ENCODE measurements at regions not wholly inside any gene's neighbourhood (a gene's known extent, or its start where the extent isn't known, plus 50 kb on each side); places are given as distances from the start of the nearest gene placed in this dataset.

DNA sequence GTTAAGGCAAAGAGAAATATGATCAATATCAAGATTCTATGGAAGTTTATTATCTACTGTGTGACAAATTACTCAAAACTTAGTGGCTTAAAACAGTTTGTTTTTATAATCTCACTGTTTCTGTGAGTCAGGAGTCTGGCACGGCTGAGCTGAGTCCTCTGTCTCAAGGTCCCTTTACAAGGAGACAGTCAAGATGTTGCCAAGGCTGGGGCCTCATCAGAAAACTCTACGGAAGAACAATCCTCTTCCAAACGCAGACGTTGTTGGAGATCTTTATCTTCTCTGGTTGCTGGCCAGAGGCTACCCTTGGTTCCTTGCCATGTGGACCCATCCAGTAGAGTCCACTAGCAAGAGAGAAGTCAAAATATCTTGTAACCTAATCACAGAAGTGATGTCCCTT, 100.6 kb upstream of the CCND2 start:
- ATAC-seq, result no peak
- TF ChIP-seq TOX (CRISPR knock-in tag; IDR thresholded peaks at IDR 0.05; ENCODE audit: borderline replicate concordance) (no peak), ZNF565 (CRISPR knock-in tag; conservative IDR thresholded peaks at IDR 0.05; ENCODE audit: low read depth) (no peak), ZNF8 (CRISPR knock-in tag; IDR thresholded peaks at IDR 0.05) (no peak), ARNTL (CRISPR knock-in tag; IDR thresholded peaks at IDR 0.05; ENCODE audit: borderline replicate concordance, low read depth) (no peak), ZNF70 (CRISPR knock-in tag; IDR thresholded peaks at IDR 0.05) (no peak), GLIS3 (CRISPR knock-in tag; IDR thresholded peaks at IDR 0.05) (no peak), ZFP3 (CRISPR knock-in tag; IDR thresholded peaks at IDR 0.05) (no peak), ZFP30 (CRISPR knock-in tag; IDR thresholded peaks at IDR 0.05) (no peak), CSDC2 (CRISPR knock-in tag; IDR thresholded peaks at IDR 0.05) (no peak), TCF4 (CRISPR knock-in tag; IDR thresholded peaks at IDR 0.05; ENCODE audit: borderline replicate concordance) (no peak), OSR1 (CRISPR knock-in tag; IDR thresholded peaks at IDR 0.05) (no peak), RARB (CRISPR knock-in tag; IDR thresholded peaks at IDR 0.05) (no peak), ESRRG (CRISPR knock-in tag; IDR thresholded peaks at IDR 0.05) (no peak), PPARA (CRISPR knock-in tag; IDR thresholded peaks at IDR 0.05; ENCODE audit: borderline replicate concordance) (no peak), ISL1 (CRISPR knock-in tag; IDR thresholded peaks at IDR 0.05) (no peak), BACH2 (CRISPR knock-in tag; IDR thresholded peaks at IDR 0.05; ENCODE audit: borderline replicate concordance) (no peak)
- TF ChIP-seq, protein P1, sequence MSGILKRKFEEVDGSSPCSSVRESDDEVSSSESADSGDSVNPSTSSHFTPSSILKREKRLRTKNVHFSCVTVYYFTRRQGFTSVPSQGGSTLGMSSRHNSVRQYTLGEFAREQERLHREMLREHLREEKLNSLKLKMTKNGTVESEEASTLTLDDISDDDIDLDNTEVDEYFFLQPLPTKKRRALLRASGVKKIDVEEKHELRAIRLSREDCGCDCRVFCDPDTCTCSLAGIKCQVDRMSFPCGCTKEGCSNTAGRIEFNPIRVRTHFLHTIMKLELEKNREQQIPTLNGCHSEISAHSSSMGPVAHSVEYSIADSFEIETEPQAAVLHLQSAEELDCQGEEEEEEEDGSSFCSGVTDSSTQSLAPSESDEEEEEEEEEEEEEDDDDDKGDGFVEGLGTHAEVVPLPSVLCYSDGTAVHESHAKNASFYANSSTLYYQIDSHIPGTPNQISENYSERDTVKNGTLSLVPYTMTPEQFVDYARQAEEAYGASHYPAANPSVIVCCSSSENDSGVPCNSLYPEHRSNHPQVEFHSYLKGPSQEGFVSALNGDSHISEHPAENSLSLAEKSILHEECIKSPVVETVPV (CRISPR knock-in tag; IDR thresholded peaks at IDR 0.05), result no peak
- TF ChIP-seq, protein P2, sequence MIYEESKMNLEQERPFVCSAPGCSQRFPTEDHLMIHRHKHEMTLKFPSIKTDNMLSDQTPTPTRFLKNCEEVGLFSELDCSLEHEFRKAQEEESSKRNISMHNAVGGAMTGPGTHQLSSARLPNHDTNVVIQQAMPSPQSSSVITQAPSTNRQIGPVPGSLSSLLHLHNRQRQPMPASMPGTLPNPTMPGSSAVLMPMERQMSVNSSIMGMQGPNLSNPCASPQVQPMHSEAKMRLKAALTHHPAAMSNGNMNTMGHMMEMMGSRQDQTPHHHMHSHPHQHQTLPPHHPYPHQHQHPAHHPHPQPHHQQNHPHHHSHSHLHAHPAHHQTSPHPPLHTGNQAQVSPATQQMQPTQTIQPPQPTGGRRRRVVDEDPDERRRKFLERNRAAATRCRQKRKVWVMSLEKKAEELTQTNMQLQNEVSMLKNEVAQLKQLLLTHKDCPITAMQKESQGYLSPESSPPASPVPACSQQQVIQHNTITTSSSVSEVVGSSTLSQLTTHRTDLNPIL (CRISPR knock-in tag; IDR thresholded peaks at IDR 0.05; ENCODE audit: low read depth), result no peak
- TF ChIP-seq, protein P3, sequence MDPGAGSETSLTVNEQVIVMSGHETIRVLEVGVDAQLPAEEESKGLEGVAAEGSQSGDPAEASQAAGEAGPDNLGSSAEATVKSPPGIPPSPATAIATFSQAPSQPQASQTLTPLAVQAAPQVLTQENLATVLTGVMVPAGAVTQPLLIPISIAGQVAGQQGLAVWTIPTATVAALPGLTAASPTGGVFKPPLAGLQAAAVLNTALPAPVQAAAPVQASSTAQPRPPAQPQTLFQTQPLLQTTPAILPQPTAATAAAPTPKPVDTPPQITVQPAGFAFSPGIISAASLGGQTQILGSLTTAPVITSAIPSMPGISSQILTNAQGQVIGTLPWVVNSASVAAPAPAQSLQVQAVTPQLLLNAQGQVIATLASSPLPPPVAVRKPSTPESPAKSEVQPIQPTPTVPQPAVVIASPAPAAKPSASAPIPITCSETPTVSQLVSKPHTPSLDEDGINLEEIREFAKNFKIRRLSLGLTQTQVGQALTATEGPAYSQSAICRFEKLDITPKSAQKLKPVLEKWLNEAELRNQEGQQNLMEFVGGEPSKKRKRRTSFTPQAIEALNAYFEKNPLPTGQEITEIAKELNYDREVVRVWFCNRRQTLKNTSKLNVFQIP (CRISPR knock-in tag; IDR thresholded peaks at IDR 0.05; ENCODE audit: borderline replicate concordance, low read depth), result no peak
- TF ChIP-seq, protein P4, sequence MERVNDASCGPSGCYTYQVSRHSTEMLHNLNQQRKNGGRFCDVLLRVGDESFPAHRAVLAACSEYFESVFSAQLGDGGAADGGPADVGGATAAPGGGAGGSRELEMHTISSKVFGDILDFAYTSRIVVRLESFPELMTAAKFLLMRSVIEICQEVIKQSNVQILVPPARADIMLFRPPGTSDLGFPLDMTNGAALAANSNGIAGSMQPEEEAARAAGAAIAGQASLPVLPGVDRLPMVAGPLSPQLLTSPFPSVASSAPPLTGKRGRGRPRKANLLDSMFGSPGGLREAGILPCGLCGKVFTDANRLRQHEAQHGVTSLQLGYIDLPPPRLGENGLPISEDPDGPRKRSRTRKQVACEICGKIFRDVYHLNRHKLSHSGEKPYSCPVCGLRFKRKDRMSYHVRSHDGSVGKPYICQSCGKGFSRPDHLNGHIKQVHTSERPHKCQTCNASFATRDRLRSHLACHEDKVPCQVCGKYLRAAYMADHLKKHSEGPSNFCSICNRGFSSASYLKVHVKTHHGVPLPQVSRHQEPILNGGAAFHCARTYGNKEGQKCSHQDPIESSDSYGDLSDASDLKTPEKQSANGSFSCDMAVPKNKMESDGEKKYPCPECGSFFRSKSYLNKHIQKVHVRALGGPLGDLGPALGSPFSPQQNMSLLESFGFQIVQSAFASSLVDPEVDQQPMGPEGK (CRISPR knock-in tag; IDR thresholded peaks at IDR 0.05; ENCODE audit: borderline replicate concordance), result no peak

DNA sequence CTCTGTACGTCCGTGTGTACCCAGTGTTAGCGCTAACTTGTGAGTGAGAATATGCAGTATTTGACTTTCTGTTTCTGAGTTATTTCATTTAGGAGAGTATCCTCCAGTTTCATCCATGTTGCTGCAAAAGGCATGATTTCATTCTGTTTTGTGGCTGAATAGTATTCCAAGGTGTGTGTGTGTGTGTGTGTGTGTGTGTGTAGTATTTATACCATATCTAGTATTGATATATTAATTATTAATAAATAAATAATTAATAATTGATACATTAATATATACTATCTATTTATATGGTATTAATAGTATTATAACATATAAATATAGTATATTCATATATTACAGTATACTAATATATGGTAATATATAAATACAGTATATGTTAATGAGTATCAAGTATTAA, 101.8 kb upstream of the CCND2 start:
- ATAC-seq, result no peak
- TF ChIP-seq, protein P2 (CRISPR knock-in tag; IDR thresholded peaks at IDR 0.05; ENCODE audit: low read depth), result no peak
- TF ChIP-seq SNAI2 (CRISPR knock-in tag; IDR thresholded peaks at IDR 0.05), result no peak
- no peak for TF ChIP-seq ESRRG (CRISPR knock-in tag; IDR thresholded peaks at IDR 0.05)
- TF ChIP-seq BACH2 (CRISPR knock-in tag; IDR thresholded peaks at IDR 0.05; ENCODE audit: borderline replicate concordance), result no peak
- TF ChIP-seq, protein P3 (CRISPR knock-in tag; IDR thresholded peaks at IDR 0.05; ENCODE audit: borderline replicate concordance, low read depth), result no peak

DNA sequence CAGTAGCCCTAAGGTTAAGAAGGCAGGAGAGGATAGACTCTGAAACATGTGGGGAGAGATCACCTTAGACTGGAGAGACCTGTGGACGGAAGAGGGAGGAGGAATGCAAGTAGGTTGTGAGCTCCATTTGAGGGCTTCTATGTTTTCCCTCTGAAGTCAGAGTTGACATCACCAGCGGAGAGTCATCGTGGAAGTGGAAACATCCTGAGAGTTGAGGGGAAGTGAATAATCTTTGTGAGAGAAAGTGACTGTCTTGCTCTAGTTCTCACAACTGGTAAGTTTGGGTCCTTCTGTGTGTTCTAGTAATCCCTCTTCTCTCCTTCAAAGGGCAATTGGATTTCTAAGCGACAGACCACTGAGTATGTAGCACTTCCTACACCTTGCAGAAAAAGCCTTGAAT, 103.6 kb upstream of the CCND2 start:
- no peak for ATAC-seq
- TF ChIP-seq BACH2 (CRISPR knock-in tag; IDR thresholded peaks at IDR 0.05; ENCODE audit: borderline replicate concordance) (no peak), TOX (CRISPR knock-in tag; IDR thresholded peaks at IDR 0.05; ENCODE audit: borderline replicate concordance) (no peak), ZFP3 (CRISPR knock-in tag; IDR thresholded peaks at IDR 0.05) (no peak), SNAI2 (CRISPR knock-in tag; IDR thresholded peaks at IDR 0.05) (no peak), TCF4 (CRISPR knock-in tag; IDR thresholded peaks at IDR 0.05; ENCODE audit: borderline replicate concordance) (no peak), ISL1 (CRISPR knock-in tag; IDR thresholded peaks at IDR 0.05) (no peak), RARB (CRISPR knock-in tag; IDR thresholded peaks at IDR 0.05) (no peak), ARNTL (CRISPR knock-in tag; IDR thresholded peaks at IDR 0.05; ENCODE audit: borderline replicate concordance, low read depth) (no peak)
- TF ChIP-seq, protein P2 (CRISPR knock-in tag; IDR thresholded peaks at IDR 0.05; ENCODE audit: low read depth), result no peak
- TF ChIP-seq, protein P1 (CRISPR knock-in tag; IDR thresholded peaks at IDR 0.05), result no peak
- TF ChIP-seq, protein P4 (CRISPR knock-in tag; IDR thresholded peaks at IDR 0.05; ENCODE audit: borderline replicate concordance), result no peak
